GM18861 (cell line): ENCODE measurements at regions not wholly inside any gene's neighbourhood (a gene's known extent, or its start where the extent isn't known, plus 50 kb on each side); places are given as distances from the start of the nearest gene placed in this dataset.
A peak's percentile ranks its signal among the peaks of the same experiment; 100 is the strongest.

Experiments
- ATAC-seq: cut with Tn5 transposase; IDR thresholded peaks from one replicate; pipeline ENCODE4 v1.9.1; 2021; ENCODE audit not compliant: unreplicated experiment

DNA sequence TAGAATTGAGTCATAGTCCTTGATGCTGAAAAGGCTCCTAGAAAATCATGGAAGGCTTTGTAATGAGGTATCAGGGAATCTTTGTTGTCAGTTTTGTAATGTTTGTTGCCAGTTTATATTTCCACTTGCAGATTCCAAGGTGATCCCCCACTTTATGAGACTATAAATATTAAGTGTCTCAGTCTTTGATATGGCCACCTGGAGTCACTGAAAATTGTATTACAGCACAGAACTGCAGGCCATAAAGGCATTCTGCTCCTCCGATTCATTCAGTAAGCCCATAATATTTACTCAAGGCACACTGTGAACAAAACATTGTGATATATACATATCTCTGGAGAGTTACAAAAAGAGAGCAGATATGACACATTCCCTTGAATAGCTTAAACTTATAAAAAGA, 457.8 kb upstream of the ZNF385D start:
- no peak for ATAC-seq

DNA sequence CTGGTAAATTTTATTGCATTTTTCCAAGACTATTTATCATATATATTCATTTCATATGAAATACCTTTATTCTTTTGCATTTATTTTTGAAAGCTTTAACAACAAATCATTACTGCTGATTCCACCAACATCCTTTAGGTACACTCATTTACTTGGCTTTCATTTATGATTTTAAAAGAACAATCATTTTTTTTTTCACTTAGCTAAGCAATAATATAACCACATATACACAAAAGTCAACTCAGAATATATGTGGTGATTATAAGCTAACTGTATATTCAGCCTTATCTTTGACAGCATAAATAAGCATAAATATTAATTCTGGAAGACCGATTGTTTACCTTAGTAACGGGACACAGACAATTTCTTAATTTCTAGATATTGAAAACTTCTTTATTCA, 458.6 kb upstream of the ZNF385D start:
- no peak for ATAC-seq

DNA sequence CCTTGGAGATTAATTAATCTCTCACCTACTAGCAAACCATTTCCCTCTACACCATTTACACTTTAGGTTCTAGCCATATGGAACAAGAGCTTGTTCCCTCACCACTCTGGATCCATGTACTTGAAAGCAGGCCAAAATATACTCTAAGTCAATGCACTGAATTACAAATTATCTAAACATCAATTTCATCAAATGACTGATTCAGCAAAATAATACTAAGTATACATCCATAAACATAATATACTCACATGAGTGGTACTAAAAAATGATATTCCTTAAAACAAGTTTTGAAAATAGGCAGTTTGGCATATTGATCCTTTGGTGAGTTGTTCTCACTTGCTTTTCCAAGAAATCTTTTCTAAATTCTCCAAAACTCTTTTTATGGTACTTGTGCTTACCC, 459.7 kb upstream of the ZNF385D start:
- ATAC-seq, result no peak

DNA sequence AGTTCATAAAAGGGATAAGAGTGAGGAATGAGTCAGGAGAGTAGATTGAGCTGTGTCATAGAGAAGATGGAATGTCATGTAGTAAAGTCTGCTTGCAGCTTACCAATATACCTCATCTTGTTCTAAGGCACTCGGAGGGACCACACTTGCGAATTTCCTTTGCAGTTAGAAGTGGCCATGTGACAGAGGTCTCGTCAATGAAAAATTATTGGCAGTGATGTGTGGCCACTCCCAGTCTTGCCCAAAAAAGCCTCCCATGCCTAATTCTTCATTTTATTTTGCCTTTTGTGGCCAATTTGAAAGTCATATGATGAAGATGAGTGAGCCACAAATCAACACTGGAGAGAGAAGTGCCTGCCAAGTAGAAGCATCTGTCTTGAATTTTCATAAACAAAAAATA, 465.6 kb upstream of the ZNF385D start:
- no peak for ATAC-seq

DNA sequence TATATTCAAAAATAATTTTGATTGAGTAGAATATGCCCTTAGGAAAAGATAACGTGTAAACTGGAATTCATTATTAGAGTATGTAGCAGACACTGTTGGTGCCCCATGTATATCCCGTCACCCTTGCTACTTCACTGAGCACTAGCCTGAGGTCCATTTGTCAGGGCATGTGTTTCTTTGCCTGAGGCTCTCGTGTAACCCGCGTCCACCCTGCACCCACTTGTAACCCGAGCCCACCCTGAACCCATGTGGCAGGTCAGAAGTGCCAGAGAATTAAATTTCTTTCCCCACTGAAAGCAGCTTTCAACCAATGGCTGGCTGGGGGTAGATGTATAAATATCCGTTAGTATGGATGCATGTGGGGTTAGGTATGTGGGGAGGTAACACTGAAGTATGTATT, 474.2 kb upstream of the ZNF385D start:
- no peak for ATAC-seq

DNA sequence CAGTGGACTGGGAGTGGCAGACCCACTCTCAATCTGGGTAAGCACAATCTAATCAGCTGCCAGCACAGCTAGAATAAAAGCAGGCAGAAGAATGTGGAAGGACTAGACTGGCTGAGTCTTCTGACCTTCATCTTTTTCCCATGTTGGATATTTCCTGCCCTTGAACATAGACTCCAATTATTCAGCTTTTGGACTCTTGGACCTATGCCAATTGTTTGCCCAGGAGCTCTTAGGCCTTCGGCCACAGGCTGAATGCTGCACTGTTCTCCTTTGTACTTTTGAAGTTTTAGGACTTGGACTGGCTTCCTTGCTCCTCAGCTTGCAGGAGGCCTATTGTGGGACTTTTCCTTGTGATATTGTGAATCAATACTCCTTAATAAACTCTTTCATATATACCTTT, 477.7 kb upstream of the ZNF385D start:
- no peak for ATAC-seq

DNA sequence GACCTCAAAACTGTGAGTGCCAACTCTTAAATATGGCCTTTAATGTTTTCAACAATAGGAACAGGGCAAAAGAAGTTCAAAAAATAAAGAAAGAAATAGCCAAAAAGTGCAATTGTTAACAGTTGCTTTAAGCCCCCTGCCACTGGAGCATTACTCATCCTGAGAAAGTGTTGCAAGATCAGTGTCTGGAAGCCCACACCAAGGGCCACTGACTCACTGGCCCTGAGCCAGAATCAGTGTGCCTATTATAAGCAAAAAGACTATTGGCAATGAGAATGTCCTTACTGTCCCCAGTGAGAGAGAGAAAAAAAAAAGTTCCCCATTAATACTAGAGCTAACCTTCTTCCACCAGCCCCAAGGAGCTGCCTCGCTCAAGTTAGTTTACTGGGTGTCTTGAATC, 480.1 kb upstream of the ZNF385D start:
- ATAC-seq, result no peak

DNA sequence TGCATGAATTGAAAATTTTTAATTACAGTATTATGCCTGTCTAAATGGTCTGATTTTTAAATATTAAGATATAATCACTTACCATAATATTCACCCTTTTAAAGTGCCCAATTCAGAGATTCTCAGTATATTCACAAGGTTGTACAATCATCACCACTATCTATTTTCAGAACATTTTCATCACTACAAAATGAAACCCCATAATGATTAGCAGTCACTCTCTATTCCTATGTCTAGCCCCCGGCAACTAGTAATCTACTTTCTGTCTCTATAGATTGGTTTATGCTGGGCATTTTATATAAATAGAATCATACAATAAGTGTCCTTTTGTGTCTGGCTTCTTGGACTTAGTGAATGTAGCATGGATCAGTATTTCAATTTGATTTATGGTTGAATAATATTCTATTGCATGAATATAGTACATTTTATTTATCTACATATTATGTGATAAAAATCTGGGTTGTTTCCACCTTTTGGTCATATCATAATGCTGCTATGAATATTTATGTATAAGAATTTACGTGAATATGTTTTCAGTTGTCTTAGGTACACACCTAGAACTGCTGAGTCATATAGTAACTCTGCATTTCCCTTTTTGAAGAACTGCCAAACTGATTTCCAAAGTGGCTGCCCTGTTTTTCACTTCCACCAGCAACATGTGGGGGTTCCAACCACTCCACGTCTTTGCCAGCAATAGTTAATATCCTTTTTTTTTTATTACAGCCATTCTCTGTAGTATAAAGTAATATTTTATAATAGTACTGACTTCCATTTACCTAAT, 485.7 kb upstream of the ZNF385D start:
- ATAC-seq, result peak; percentile 58

DNA sequence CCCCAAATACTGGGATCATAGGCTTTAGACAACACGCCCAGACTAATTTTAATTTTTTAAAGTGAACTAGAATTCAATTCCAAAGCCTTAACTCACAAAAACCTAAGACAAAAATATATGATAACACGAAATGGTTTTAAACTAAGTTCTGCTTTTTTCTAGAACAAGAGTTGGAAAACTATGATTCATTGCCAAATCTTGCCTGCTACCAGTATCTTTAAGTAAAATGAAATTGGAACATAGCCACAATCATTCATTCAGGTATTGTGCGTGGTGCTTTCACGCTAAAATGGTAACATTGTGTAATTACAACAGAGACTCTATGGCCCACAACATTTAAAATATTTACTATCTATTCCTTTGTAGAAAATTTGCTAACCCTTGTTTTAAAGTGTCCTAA, 488.0 kb upstream of the ZNF385D start:
- ATAC-seq, result no peak

DNA sequence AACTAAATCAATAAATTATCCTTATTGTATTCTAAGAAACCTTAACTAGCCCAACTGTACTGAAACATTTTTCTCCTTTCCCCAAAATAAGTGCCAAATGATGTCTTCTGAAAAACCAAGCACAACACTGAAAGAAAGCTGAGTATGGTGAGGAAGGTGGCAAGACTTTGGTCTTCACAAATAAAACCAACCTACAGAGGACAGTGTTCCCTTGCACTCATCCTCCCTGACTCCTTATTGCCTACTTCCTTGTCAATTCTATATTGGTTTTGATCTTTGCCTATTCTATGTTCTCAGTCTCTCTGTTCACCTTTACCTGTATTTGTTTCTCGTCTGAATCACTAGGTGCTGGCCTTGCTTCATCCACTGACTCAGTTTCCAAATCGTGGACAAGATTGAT, 490.1 kb upstream of the ZNF385D start:
- no peak for ATAC-seq

DNA sequence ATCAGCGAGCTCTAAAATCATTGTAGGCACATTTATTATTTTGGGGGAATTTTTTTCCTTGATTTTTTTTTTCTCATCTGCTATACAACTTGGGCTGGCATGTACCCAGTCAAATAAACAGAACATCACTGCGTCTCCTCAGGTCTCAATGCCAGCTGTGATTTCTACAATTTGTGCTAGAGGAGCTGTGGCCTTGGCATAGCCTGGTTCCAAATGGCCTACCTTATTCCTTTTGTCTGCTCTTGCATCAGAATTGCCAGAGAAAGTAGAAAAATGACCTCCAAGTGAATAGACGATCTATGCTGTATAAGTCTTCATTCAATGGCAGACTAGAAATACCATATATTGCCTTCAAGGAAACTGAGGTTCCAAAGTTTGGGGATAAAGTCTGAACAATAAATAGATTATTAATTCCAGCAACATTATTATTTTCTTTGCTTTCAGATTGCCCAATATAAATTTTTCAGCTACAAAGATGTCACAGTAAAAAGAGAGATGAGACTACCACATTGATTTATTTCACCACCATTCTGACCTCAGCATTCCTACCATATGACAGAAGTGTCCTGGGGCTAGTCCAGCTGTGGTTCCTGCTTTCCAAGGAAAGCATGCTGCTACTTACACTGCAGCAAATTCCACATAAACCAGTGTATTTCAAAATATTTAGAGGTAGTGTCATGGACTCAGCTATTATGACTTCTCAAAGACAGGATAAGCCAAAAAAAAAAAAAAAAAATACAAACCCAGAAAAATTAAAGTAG, 493.9 kb upstream of the ZNF385D start:
- no peak for ATAC-seq

DNA sequence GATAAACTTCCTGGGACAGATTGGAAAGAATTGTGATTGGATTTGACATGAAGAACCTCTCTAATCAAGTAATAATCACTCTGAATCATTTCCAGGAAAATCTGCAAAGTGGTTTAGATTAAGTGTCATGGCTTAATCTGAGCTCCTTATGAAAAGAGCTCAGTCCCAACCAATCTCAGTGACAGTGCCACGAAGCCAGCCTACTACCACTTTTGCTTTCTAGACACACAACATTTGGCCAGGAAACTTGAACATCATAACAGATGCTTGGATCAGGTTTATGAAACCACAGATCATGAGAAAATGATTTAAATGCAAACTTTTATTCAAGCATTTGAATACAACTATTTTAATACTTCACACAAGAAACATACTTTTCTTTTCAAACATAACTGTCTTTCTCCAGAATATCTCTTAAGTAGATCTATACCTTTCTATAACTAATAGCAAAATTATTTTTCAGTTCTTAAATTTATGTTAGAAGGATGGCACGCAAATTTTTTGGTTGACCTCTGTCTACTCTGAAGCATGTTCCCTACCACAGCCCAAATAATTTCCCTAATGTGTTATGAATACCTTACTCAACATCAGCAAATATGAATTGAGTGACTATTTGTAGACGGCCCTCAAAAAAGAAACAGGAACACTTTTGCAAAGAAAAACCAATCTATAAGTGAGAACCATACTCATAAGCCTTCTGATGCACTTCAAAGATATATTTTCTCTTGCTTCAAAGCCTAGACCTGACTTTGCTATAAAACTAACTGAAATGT, 495.0 kb upstream of the ZNF385D start:
- ATAC-seq, result no peak

DNA sequence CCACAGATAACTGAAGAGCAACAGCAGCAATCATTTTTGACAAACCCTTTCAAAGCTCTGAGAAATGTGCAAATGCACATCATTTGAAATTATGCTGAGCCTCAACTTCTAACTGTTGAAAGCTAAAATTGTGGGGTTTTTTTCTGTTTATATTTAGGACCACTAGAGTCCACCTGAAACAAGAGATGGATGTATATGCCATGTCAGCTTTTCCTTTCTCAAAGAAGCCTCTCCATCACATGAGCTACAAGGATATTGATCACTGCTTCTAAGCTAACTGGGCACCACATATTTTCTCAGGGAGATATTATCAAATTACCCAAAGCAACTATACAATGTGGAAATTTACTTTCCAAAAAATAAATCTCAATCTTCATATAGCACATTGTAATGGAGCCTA, 498.6 kb upstream of the ZNF385D start:
- no peak for ATAC-seq

DNA sequence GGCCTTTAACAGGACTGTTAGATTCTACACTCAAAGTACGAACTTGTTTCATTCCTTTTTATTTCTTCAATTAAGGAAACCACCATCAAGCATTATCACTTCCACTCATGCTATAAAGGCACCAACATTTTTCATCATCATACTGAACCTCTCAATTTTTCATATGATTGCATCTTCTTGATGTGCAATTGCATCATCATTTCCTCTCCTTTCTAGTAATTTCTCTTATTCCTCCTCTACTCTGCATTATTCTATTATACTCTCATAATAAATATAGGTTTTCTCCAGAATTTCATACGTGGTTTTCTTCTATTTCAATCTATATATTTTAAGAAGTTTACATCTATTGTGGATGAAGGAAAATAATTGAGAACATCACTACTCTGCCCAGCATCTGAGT, 506.2 kb upstream of the ZNF385D start:
- no peak for ATAC-seq

DNA sequence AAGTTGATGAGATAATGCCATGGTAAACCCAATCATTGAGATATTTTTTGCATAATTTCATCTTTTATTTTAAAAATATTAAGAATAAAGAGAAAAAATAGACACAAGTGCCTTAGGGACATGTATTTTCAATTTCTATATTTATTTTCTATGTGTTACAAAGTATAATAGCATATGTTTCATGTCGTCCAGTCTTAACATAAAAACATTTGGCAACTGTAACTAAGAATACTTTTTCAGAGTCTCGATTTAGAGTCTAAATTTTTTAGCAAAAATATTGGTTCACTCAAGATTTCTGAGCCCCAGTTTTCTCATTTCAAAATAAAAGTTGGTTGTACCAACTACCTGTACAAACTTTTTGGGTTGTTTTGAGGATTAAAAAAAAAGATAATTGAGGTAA, 511.4 kb upstream of the ZNF385D start:
- no peak for ATAC-seq

DNA sequence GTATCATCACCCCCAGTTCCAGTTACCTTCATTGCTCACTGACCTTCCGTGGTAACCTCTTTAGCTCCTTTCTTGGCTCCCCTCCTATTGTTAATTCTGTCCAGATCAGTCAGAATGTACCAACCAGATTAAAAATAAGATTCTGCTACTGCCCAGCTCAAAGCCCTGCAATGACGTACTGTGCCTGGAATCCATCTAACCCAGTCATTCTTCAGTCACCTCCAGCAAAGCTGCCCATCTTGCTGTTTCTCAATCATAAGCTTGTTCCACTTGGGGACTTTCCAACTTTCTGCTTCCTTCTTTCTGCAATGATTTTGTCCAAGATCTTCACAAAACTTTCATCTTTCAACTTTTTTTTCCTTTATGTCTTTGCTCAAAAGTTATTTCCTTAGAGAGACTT, 512.0 kb upstream of the ZNF385D start:
- no peak for ATAC-seq

DNA sequence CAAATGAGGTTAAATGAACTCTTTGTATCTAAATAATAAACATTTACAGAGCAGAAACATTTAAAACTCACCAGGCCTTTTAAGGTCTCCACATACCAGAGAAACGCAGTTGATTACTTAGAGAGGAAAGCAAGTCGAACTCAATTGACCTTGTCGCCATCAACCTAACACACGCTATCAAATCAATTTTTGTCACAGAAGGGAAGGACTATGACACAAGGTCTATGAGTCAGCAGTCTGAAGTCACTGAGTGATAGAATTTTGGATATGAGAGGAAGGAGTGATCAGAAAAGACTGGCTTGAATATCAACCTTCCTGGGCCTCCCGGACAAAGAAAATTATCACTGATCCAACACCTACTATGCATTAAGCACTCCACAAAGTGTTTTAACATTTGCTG, 514.4 kb upstream of the ZNF385D start:
- ATAC-seq, result no peak

DNA sequence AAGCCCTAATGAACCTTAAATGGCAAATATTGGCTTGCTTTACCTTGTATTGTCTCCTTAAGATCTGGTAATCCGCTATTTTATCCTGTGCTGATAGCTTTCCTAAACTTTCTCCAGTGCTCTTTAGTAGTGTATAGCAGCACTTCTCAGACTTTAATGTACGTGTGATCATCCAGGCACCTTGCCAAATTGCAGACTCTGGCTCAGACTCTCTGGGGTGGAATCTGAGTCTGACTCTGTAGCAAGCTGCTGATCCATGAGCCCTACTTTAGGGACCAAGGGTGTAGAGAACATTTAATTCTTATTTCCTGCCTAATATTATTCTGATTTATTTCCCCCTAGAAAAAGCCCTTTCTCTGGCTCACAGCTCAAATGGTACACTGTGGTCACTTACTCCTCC, 518.8 kb upstream of the ZNF385D start:
- no peak for ATAC-seq

DNA sequence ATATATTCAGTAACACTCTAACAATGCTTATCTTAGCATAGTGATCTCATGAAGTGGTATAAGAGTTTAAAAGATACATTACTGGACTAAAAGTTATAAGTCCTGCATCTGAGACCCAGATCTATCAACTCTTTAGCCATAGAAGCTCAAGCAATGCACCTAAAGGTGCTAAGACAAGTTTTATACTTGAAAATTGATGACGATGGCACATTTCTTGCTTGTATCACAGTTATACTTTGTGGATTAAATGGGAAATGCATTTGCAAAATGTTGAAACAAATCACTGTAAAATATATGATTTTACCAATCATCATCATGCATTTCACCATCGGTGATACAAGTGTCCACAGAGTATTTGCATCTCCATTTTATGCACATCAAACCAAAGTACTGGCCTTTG, 525.3 kb upstream of the ZNF385D start:
- no peak for ATAC-seq

DNA sequence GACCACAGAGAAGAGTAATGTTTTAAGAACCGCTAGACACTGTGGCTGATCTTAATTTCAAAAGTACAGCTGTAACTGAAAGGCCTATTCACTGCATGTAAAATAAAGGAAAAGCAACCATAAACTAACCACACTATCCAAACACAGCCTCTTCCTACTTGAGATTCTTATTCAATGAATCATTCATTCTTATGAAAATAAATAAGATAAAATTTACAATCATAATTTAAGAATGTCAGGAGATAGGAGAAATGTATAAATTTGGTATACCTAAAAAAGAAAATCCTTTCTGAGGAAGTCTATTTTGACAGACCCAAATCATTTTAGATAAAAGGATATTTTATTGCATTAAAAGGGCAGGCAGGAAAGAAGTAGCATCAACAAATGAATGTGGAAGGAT, 533.5 kb upstream of the ZNF385D start:
- ATAC-seq, result no peak

DNA sequence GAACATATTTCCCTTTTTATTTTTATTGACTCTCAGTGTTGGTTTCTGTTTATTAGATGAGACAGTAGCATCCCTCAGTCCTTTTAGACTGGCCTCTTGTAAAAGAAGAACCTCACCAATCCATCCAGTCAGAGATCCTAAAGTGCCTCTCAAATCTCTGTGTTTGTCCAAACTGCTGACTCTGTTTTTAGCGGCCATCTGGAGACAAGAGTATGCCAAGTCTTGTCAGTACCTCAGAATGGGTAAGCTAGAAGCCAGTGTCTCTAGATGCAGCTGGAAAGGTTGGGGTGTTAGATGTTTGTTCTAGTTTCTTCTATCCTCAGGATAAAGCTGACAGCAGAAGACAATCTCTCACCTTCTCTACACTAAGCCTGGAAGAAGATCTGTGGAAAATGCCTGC, 537.7 kb upstream of the ZNF385D start:
- ATAC-seq, result no peak

DNA sequence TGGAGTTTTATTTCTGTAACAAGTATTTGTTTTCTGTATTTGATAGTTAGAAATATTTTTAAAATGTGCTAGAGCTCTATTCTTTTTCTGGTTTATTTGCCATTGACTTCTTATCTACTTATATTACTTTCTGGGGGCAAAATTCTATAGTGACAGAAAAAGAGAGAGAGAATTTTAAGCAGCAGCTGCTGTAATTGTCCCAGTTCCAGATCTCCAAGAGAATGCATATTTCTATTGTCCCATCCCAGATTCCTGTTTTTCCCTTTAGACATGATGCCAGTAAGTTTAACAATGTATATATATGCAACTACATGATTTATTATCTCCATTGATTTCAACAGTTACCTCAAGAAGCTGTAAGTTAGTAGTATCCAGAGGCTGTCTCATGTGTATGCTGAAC, 541.7 kb upstream of the ZNF385D start:
- ATAC-seq, result no peak
